ENCODE measurements at regions not wholly inside any gene's neighbourhood (a gene's known extent, or its start where the extent isn't known, plus 50 kb on each side); places are given as distances from the start of the nearest gene placed in this dataset.

GRCh38 chrX:120001787-120002186 lies 58.2 kb upstream of the NKAP start:
- TF ChIP-seq, protein P1, sequence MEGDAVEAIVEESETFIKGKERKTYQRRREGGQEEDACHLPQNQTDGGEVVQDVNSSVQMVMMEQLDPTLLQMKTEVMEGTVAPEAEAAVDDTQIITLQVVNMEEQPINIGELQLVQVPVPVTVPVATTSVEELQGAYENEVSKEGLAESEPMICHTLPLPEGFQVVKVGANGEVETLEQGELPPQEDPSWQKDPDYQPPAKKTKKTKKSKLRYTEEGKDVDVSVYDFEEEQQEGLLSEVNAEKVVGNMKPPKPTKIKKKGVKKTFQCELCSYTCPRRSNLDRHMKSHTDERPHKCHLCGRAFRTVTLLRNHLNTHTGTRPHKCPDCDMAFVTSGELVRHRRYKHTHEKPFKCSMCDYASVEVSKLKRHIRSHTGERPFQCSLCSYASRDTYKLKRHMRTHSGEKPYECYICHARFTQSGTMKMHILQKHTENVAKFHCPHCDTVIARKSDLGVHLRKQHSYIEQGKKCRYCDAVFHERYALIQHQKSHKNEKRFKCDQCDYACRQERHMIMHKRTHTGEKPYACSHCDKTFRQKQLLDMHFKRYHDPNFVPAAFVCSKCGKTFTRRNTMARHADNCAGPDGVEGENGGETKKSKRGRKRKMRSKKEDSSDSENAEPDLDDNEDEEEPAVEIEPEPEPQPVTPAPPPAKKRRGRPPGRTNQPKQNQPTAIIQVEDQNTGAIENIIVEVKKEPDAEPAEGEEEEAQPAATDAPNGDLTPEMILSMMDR (IDR thresholded peaks at IDR 0.05) = no peak
- TF ChIP-seq POLR2A (IDR thresholded peaks at IDR 0.05) = no peak
